Activated T-helper 1 cell treated with Interleukin-2 at 50 U/mL for 16 hours (primary cell): ENCODE measurements at regions not wholly inside any gene's neighbourhood (a gene's known extent, or its start where the extent isn't known, plus 50 kb on each side); places are given as distances from the start of the nearest gene placed in this dataset.

Source experiments
- DNase-seq: peaks from one replicate; pipeline ENCODE4 v3.0.0-alpha.2; 2020; ENCODE audit warnings: low read depth

- no peak for DNase-seq
These were observed 249.2 kb upstream of the SLC39A10 start for GRCh38 chr2:195407783-195408182.

GRCh38 chr2:195406886-195407603, 250.0 kb upstream of the SLC39A10 start:
- DNase-seq: no peak

DNA sequence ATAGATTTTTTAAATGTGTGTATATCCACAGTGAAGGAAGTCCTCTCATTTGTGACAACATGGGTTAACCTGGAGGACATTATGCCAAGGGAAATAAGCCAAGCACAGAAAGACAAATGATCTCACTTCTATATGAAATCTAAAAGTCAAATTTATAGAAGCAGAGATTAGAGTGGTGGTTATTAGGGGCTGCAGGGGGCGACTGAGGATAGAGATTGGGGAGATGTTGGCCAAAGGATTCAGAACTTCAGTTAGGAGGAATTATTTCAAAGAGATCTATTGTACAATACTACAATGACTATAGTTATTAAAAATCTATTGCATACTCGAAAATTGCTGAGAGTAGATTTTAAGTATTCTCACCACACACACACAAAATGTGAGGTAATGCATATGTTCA, 252.4 kb upstream of the SLC39A10 start:
- no peak for DNase-seq

GRCh38 chr2:195396479-195396878, 260.5 kb upstream of the SLC39A10 start:
- DNase-seq: no peak

GRCh38 chr2:195395362-195395761, 261.7 kb upstream of the SLC39A10 start:
- DNase-seq: no peak

DNA sequence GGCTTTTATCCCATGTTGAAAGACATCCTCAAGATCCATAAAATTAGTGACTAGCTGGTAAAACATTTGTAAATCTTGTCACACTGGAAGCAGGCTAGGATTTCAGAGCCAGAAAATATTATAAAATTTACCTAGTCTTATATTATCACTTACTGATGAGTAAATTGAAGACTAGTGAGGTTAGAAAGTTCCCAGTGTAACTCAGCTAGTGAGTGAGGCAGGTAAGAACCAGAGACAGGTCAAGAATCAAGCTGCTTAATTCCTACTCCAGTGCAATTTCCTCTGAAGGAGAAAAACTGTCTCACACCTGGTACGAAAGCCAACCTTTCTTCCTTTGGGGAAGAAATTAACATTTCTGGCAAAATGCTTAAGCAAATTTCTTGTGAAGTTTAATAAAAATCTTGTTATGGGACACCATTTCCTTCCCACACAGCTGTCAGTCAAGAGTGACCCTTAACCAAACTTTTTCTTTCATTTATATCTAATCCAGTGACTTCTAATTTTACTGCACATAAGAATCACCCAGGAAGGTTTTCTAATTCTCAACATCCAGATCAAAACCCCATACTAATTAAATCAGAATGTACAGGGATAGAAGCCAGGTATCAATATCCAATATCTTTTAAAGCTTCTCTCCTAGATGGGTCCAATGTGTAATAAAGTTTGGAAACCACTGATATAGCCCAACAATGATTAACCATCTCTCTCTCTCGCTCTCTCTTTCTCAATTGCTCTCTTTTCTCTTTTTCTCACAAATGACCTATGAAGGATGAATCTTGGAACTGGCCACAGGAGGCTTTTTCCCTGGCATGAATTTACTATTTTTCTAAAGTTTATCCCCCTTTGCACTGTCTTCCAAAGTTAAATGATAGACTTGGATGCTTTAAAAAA, 264.3 kb upstream of the SLC39A10 start:
- no peak for DNase-seq

DNA sequence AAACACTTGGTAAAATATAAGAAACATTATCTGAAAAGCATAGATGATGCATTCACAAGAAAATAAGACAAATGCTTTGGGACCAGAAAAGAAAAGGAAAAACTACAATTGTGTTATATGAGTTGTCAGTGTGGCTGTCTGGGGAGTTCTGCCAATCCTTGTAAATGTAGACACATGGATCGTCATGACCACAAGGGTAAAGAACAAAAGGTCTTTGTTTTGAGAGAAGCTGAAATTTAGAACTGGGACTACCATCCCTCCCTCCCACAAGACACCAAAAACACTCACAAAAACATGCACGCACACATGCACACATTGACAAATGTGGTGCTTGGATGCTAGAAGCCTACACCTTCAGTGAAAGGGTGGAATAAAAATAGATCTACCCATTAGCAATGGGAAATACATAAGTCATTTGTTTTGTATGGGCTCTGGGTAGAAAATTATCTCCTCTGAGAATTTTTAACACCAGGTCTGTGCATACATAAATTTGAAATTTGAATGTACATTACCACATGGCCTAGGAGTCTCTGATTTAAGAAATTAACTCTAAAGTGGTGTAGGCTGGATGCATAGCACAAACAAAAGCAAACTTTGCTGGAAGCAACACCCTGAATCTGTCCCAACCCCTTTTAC, 266.2 kb upstream of the SLC39A10 start:
- DNase-seq: no peak

- DNase-seq: no peak
These were observed 269.0 kb upstream of the SLC39A10 start for GRCh38 chr2:195388028-195388427.

DNA sequence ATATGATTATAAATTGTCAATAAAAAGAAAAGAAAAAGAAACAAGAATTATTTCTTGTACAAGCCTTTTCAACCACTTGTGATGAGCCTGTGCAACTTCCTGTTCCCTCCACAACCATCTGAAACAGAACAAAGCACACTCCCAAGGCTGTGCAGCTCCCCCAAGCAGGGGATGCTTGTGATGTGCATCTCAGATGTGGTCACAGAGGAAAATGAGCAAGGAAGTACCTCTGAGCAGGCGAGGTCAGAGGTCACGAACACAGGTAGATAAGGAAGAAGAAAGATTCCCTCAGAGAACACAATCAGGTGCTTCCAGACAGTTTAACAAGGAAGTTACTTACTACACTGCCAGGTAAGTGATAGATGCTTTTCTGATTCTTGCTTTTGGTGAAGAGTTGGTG, 274.8 kb upstream of the SLC39A10 start:
- peak; percentile 6 for DNase-seq

DNA sequence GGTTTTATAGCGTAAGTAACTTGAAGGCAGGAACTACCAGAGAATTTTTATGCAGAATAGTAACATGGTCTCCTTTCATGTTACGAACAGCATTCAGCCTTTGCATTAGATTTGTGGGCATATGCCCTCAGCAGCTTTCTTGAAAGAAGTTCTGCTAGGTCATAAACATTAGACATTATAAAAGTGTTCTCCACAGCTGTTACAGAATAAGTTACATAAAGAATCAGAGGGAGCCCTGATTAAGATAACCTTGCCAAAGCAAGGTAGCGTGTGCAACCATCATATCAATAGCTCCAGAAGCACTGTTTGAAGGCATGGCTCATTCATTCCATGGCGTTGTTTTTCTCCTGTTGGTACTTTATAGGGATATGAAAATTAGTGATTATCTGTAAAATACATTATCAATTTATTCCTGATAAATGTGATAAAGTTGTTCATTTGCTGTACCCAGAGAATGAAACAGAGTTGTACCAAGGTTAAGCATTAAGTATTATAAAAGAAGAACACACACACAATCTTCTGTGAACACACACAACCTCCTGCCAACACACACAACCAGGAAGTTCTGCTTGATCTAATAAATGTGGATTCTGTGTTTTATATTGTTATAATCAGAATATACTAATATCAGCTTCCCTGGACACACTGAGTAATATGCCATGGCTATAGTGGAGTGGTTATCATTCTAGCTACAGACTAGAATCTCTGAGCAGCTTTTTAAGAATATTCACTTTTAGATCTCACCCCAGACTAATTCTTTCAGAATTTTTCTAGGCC, 286.7 kb upstream of the SLC39A10 start:
- no peak for DNase-seq

DNA sequence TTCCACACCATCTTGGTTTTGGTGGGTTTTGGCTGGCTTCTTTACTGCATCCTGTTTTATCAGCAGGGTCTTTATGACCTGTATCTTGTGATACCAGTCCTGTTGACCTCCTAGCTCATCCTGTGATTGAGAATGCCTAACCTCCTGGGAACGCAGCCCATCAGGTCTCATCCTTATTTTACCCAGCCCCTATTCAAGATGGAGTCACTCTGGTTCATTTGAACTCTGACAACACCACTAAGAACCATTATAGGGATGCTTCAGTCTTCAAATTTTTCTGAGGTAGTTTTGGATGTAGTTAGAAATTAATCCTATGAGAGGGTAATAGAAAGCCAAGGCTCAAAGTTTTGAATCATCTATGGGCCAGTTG, 287.8 kb upstream of the SLC39A10 start:
- DNase-seq: no peak

DNA sequence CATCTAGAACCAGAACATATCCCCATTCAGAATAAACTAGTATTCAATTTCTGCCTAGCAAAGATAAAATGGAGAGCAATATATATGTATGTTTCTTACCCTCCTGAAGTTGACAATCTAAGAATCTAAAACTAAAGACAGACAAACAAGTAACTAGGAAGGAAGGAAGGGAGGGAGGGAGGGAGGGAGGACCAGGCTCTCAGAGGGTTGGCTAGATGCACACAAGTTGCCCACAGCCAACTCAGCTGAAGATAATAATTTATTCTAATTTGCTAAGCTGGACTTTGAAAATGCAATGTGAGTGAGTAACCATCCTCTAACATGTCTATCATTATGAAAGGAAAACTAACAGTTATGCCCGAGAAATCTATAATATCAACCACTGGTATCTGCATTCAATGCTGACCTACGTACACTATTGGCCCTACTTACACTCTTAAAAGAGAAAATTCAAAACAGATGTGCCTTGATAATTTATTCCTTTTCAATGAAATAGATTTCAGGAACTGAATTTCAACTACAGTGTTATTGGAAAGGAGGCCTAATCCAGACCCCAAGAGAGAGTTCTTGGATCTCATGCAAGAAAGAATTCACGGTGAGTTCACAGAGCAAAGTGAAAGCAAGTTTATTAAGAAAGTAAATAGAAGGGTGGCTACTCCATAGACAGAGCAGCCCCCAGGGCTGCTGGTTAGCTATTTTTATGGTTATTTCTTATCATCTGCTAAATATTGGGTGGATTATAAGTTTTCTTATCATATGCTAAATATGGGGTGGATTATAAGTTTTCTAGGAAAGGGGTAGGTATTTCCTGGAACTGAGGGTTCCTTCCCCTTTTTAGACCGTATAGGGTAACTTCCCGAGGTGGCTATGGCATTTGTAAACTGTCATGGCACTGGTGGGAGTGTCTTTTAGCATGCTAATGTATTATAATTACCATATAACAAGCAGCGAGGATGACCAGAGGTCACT, 288.5 kb upstream of the SLC39A10 start:
- no peak for DNase-seq

GRCh38 chr2:195367809-195368208, 289.2 kb upstream of the SLC39A10 start:
- no peak for DNase-seq

GRCh38 chr2:195364015-195364965, 292.7 kb upstream of the SLC39A10 start:
- DNase-seq: no peak

DNA sequence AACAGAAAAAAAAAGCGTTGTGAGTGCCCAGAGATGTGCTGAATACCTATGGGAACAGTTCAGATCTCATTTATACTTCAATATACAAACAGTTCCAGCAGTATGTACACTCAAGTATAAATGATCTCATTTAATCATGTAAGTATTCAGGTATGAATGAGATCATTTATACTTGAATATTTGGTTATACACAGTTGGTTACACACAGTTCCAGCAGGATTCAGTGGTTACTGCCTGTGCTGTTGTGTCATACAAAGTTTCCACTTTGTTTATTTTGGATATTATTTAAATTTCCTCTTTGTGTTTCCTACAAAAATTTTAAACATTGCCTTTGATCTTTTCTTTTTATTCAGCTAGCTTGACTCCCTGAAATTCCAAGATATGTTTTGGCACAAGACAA, 293.5 kb upstream of the SLC39A10 start:
- no peak for DNase-seq

DNA sequence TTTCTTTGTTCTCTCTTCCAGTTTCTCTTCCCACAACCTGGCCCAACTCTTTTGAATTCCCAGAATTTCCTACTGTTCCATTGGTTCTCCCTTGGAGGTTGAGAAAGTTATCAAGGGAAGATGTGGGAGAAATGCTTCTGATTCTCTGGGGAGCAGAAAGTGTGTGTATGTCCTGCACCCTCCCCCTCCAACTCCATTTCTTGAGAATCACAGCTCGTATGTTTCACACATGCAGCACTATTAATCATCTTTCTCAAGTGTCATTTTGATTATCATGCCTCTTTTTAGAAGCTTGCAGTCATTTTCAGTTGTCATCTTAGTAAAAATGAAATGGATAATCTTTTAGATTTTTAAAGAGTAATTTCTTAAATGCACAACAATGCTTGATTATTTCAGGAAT, 296.8 kb upstream of the SLC39A10 start:
- no peak for DNase-seq

DNA sequence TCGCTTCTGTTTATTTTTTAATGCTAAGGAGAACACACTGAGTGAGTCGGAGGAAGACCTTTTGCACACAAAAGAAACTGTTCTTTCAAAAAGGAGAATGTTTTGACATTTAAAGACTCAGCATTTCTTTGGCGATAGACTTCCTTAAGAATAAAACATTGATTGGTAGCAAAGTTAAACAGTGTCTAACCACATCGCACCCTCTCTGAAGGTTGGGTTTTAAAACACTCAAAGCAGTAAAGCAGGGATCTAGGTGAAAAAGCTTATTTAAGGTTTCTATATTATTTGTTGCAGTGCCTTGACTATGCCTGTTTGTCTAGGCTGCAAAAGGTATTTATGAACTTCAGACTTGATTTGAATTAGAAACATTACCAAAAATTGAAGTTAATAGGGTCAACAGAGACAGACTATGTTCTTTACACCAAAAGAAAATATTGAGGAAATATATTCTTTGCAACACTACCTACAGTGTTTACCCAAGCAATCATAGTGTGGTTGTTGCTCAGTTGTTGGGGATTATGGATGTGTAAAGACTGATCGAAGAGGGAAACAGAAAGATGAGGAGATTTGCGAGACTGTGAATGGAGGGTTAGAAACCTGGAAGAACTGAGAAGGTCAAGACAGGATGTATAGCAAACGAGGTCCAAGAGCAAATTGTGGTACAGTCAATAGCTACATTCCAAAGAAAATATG, 297.8 kb upstream of the SLC39A10 start:
- no peak for DNase-seq

GRCh38 chr2:195356920-195357440, 300.0 kb upstream of the SLC39A10 start:
- DNase-seq: no peak

- no peak for DNase-seq
These were observed 301.0 kb upstream of the SLC39A10 start for GRCh38 chr2:195356026-195356425.
